ENCODE measurements at regions not wholly inside any gene's neighbourhood (a gene's known extent, or its start where the extent isn't known, plus 50 kb on each side); places are given as distances from the start of the nearest gene placed in this dataset.

DNA sequence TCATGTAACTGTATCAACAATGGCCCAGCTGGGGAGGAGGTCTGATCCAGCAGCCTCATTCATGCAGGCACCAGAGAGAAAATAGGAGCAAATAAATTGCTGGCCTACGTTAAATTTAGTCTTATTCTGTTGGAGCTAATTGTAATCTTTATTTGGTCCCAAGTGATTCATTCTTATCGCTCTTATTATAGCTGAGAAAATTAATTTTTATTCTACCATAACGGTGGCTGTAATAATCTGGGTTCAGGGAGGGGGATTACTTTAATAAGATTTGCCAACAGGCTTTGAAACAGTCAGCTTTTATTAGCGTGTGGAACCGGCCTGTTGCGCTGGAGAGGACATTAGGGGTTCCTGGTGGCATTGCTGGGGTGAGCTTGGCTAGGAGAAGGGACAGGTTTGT, 254.9 kb downstream of the AACS start:
- TF ChIP-seq FOXJ3 (CRISPR knock-in tag; IDR thresholded peaks at IDR 0.05; ENCODE audit: borderline replicate concordance) (no peak), CREM (CRISPR knock-in tag; IDR thresholded peaks at IDR 0.05) (no peak), ZNF423 (CRISPR knock-in tag; IDR thresholded peaks at IDR 0.05) (no peak), ZNF263 (CRISPR knock-in tag; IDR thresholded peaks at IDR 0.05; ENCODE audit: low read depth) (no peak)
- TF ChIP-seq, protein P1, sequence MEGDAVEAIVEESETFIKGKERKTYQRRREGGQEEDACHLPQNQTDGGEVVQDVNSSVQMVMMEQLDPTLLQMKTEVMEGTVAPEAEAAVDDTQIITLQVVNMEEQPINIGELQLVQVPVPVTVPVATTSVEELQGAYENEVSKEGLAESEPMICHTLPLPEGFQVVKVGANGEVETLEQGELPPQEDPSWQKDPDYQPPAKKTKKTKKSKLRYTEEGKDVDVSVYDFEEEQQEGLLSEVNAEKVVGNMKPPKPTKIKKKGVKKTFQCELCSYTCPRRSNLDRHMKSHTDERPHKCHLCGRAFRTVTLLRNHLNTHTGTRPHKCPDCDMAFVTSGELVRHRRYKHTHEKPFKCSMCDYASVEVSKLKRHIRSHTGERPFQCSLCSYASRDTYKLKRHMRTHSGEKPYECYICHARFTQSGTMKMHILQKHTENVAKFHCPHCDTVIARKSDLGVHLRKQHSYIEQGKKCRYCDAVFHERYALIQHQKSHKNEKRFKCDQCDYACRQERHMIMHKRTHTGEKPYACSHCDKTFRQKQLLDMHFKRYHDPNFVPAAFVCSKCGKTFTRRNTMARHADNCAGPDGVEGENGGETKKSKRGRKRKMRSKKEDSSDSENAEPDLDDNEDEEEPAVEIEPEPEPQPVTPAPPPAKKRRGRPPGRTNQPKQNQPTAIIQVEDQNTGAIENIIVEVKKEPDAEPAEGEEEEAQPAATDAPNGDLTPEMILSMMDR (IDR thresholded peaks at IDR 0.05), result no peak
- TF ChIP-seq, protein P2, sequence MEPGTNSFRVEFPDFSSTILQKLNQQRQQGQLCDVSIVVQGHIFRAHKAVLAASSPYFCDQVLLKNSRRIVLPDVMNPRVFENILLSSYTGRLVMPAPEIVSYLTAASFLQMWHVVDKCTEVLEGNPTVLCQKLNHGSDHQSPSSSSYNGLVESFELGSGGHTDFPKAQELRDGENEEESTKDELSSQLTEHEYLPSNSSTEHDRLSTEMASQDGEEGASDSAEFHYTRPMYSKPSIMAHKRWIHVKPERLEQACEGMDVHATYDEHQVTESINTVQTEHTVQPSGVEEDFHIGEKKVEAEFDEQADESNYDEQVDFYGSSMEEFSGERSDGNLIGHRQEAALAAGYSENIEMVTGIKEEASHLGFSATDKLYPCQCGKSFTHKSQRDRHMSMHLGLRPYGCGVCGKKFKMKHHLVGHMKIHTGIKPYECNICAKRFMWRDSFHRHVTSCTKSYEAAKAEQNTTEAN (CRISPR knock-in tag; IDR thresholded peaks at IDR 0.05), result no peak
